HT1080 (cell line): ENCODE measurements at regions not wholly inside any gene's neighbourhood (a gene's known extent, or its start where the extent isn't known, plus 50 kb on each side); places are given as distances from the start of the nearest gene placed in this dataset.

Experiments
- DNase-seq: peaks from one replicate; pipeline ENCODE4 v3.0.0-alpha.2; 2015; ENCODE audit warnings: low read depth

DNA sequence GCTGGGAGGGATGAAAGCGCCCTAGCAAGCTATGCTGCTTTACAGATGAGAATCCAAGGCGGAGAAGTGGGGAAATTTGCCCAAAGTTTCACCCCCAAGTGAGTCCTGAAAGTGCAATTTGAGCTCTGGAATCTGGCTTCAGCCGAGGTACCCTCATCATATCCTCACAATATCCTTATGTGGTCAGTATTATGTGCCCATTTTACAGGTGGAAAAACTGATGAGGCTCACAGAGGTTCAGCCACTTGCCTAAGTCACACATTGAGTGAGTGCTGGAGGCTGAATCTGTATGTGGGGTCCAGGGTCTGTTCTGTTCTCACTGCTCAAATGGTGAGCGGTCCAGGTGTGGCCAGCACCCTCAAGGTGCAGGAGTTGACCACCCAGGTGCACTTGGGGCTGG is 85.3 kb downstream of the MATN1 start:
- no peak for DNase-seq

DNA sequence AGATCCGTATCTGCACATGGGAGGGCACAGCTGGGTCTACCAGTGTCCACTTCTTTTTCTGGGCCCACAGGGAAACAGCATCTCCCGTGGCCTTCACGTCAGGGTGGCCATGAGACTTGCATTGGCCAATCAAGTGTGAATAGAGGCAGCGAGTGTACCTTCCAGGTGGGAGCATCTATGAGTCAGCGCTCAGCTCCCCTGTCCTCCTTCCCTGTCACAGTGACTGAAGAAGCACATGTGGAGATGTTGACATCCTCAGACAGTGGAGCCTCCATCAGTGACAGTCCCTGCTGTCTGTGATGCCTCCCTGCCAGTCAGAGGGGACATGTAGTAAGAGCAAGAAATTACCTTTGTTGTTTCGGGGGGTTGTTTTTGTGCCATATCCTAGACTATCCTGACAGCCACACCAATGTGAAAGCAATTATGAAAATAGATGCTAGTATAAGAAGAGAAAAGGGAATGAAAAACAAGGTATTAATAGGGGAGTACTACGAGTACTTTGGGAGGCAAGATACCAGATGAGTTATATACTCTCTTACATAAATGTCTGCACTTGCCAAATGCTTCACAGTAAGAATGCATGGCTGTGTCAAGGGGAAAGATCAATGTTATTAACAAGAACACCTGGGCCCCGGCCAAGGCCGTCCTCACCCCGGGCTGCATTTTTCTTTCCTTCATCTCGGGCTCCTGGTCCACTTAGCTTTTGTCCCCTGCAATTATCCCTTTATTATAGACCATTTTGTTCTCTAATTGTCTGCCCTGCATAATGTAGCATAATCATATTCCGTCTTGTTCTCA is 86.0 kb downstream of the MATN1 start:
- DNase-seq, result no peak

- no peak for DNase-seq
Measured at GRCh38 chr1:30636621-30637020, 86.8 kb downstream of the MATN1 start.

GRCh38 chr1:30635391-30635975 is 87.9 kb downstream of the MATN1 start:
- no peak for DNase-seq

DNA sequence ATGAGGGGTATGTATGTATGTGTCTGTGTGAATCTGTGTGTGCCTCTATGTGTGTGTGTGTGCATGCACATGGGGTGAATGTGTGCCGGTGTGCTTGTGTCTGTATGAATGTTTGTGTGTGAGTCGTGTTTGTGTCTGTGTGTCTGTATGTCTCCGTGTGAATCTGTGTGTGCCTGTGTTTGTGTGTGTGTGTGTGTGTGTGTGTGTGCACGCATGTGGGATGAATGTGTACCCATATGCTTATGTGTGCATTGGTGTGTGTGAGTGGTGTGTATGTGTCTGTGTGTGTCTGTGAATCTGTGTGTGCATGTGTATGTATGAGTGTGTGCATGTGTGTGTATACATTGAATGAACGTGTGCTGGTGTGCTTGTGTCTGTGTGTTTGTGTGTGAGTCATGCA is 88.9 kb downstream of the MATN1 start:
- no peak for DNase-seq

- DNase-seq, result no peak
Measured at GRCh38 chr1:30633294-30633693, 90.1 kb downstream of the MATN1 start.

DNA sequence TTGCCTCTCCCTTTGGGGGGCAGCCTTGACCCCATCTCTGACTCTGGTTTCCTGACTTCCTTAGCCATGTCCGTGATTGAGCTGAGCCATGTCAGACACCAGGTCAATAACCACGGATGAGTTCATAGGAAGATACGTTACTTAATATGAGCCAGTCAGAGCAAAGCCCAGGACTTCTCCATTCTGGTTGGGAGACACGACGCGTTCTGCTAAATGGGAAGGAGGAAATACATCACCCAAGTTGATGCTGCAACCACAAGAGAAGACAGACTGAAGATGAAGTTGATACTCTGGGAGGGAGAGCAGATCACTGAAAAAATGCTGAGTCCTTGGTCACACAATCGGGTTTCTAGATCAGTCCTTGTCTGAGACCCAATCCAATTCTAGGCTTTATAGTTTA is 90.9 kb downstream of the MATN1 start:
- no peak for DNase-seq

- no peak for DNase-seq
Measured at GRCh38 chr1:30631700-30632099, 91.7 kb downstream of the MATN1 start.

- DNase-seq, result no peak
Measured at GRCh38 chr1:30629501-30629900, 93.9 kb downstream of the MATN1 start.

GRCh38 chr1:30627994-30628393 is 95.4 kb downstream of the MATN1 start:
- DNase-seq, result no peak

- DNase-seq, result no peak
Measured at GRCh38 chr1:30627206-30627605, 96.2 kb downstream of the MATN1 start.

DNA sequence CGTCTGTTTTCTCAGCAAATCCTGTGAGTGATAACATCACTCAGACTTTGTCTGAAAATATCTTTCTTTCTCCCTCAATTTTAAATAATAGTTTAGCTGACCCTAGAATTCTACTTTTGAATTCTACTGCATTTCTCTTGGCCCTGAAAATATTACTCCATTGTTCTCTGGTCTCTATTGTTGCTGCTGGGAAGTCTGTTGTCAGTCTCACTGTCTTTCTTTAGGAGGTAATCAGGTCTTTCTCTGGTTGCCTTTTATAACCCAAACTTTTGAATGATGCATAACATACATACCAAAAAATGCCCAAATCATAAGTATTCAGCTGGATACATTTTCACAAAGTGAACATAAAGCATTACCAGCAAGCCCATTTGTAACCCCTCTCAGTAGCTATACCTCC is 100.0 kb downstream of the MATN1 start:
- DNase-seq, result no peak

- no peak for DNase-seq
Measured at GRCh38 chr1:30619619-30620018, 103.8 kb downstream of the MATN1 start.

DNA sequence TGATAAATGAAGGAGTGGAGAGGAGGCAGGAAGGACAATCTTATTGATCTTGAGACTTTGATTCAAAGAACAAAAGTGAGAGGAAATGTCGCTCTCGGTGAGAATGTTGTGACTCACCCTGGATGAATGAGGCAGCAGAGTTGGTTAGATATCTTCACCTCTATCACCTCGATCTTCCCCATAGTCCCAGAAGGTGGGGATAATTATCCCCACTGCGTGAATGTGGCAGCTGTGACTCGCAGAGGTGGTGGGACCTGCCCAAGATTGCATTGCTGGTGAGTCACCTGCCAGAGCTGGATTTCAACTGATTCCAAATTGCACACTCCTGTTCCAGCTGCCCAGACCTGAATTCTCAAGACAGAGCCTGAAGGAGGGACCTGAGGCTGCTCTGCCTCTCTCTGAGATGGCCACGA is 105.0 kb downstream of the MATN1 start:
- peak; percentile 44 for DNase-seq

DNA sequence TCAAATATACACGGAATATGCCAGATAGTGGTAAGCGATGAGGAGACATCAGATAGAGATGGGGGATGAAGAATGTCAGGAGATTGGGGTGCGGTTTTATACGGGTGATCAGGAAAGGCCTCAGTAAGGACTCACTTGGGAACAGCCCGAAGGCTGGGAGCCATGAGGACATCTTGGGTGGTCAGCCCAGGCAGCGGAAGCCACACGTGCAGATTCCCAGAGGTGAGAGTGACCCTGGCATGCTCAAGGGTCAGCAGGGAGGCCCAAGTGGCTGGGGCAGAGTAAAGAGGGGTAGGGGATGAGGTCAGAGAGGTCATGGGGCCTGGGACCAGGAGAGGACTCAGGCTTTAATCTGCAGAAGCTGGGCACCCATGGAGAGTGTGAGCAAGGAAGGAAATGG is 106.6 kb downstream of the MATN1 start:
- DNase-seq, result no peak

GRCh38 chr1:30615816-30616590 is 107.4 kb downstream of the MATN1 start:
- DNase-seq, result no peak

GRCh38 chr1:30615076-30615795 is 108.1 kb downstream of the MATN1 start:
- DNase-seq, result no peak

DNA sequence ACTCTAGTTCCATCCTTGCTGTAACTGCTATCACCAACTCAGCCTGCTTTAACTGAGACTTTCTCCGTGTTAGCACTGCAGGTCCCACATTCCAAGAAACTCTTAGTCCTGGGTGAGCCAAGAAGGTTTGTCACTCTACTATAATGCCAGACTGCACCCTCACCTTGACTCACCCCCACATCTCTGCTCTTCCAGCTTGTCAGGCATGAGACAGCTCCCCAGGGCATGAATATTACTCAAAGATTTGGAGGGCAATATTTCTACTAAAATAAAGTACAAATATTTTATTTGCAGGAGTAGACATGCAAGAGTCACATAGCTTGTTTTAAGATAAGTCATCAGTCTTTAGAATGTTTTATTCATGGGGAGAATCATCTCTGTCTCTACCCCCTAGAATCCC is 110.2 kb downstream of the MATN1 start:
- no peak for DNase-seq

- no peak for DNase-seq
Measured at GRCh38 chr1:30612536-30613065, 110.8 kb downstream of the MATN1 start.

DNA sequence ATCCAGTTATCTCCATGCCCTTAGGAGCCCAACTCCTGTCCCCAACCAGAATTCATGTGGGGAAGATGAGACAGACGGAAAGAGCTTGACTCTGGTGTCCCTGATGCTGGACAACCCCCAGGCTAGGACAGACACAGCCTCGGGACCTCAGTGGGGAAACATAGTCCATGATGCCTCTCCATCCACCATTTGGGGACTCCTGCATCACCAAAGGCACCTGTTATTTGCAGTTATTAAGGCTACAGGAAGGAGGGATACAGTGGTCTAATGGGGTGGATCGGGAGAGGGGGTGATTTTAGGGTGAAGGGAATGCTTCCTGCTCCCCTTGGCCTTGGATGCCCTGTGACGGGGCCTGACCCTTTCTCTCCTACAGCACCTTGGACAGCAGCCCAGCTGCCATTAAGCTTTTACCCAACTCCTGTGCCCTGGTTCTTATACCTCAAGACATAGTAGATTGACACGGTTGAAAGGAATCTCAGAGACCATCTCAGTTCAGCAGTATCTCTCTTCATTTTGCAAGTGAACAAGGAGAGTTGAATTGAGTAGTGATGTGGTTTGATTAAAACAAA is 111.6 kb downstream of the MATN1 start:
- no peak for DNase-seq

DNA sequence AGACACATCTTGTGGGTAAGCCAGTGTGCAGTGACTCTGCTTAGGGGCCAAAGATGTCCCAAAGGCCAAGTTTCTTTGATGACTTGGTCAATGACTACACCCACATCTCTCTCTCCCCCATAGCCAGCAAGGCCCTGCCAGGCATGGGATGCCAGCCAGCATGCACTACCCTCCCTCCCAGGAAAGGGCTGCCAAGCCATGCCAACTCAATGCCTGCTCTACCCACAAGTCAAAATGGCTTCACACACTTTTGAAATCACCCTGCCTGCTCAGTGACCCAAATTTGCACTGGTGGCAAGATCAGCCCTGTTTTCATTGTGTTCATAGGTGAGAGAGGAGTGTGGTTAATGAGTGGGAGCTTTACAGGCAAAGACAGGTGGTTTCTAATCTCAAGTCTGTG is 112.5 kb downstream of the MATN1 start:
- no peak for DNase-seq
